HEK293 (cell line): ENCODE measurements at regions not wholly inside any gene's neighbourhood (a gene's known extent, or its start where the extent isn't known, plus 50 kb on each side); places are given as distances from the start of the nearest gene placed in this dataset.

Experiments
- CTCF ChIA-PET: fragments of 350-600 bp; formaldehyde crosslinking; extraction: SDS; loops from one replicate; lab custom pipeline; 2021; ENCODE audit warnings: antibody characterized with exemption; lab: Yijun Ruan, JAX
- POLR2A ChIA-PET: fragments of 300-600 bp; formaldehyde crosslinking; extraction: SDS; loops from one replicate; lab custom pipeline; 2020; ENCODE audit warnings: antibody characterized with exemption, inconsistent platforms; lab: Yijun Ruan, JAX
- H3K27ac ChIP-seq: fragments of 200-500 bp; sonication (Bioruptor generic); 2 replicates; pipeline ENCODE4 v1.5.1; 2014; ENCODE audit warnings: low read depth, low read length, control low read depth, inconsistent platforms; ENCODE audit errors: extremely low read depth
- H3K36me3 ChIP-seq, 2 experiments: fragments of 200-500 bp in 1 of 2; sonication (Bioruptor generic) in 1 of 2; 1 replicate in 1 of 2; 2 replicates in 1 of 2; pipeline ENCODE4 v1.5.1; 2014 to 2017; ENCODE audit warnings: inconsistent platforms in 2 of 2, low read length in 2 of 2; ENCODE audit not compliant: control insufficient read depth in 2 of 2, insufficient read depth in 1 of 2
- H3K4me1 ChIP-seq: fragments of 200-500 bp; sonication (Bioruptor generic); 2 replicates; pipeline ENCODE4 v1.5.1; 2014; ENCODE audit warnings: mild to moderate bottlenecking, low read length, inconsistent platforms; ENCODE audit not compliant: control insufficient read depth, insufficient read depth
- H3K4me3 ChIP-seq: 2 replicates; pipeline ENCODE4 v1.5.1; 2011; ENCODE audit warnings: low read depth, mild to moderate bottlenecking, control low read depth, low read length, moderate library complexity
- H3K9me3 ChIP-seq: fragments of 200-500 bp; sonication (Bioruptor generic); 2 replicates; pipeline ENCODE4 v1.5.1; 2014; ENCODE audit warnings: low read depth, low read length, inconsistent platforms; ENCODE audit not compliant: control insufficient read depth, insufficient read depth
- BCL11B ChIP-seq: fragments of 450-650 bp; formaldehyde crosslinking; IDR thresholded peaks from 2 replicates; pipeline ENCODE4 v1.5.1; 2016; ENCODE audit warnings: low read depth, missing biosample characterization, missing genetic modification characterization
- BCL6B ChIP-seq: fragments of 450-650 bp; formaldehyde crosslinking; IDR thresholded peaks from 2 replicates; pipeline ENCODE4 v1.5.1; 2017; ENCODE audit warnings: missing biosample characterization, missing genetic modification characterization
- GLIS1 ChIP-seq: fragments of 450-650 bp; formaldehyde crosslinking; IDR thresholded peaks from 2 replicates; pipeline ENCODE4 v1.5.1; 2016; ENCODE audit warnings: missing biosample characterization, missing genetic modification characterization
- GLIS2 ChIP-seq: fragments of 450-650 bp; formaldehyde crosslinking; IDR thresholded peaks from 2 replicates; pipeline ENCODE4 v1.5.1; 2016; ENCODE audit warnings: missing biosample characterization, missing genetic modification characterization
- KLF10 ChIP-seq: fragments of 450-650 bp; IDR thresholded peaks from 2 replicates; pipeline ENCODE4 v1.5.1; 2018; ENCODE audit warnings: missing biosample characterization, mild to moderate bottlenecking, missing genetic modification characterization
- KLF7 ChIP-seq: fragments of 450-650 bp; formaldehyde crosslinking; IDR thresholded peaks from 2 replicates; pipeline ENCODE4 v1.5.1; 2016; ENCODE audit warnings: missing biosample characterization, missing genetic modification characterization, borderline replicate concordance
- SETDB1 ChIP-seq: IDR thresholded peaks from one replicate; pipeline ENCODE4 v1.6.1; 2017; ENCODE audit warnings: mild to moderate bottlenecking, low read length, moderate library complexity, mixed read lengths; ENCODE audit not compliant: insufficient read length
- ZFP3 ChIP-seq: fragments of 450-650 bp; formaldehyde crosslinking; IDR thresholded peaks from 2 replicates; pipeline ENCODE4 v1.5.1; 2016; ENCODE audit warnings: low read depth, missing biosample characterization, missing genetic modification characterization
- ZNF112 ChIP-seq: fragments of 450-650 bp; formaldehyde crosslinking; IDR thresholded peaks from 2 replicates; pipeline ENCODE4 v1.5.0; 2017; ENCODE audit warnings: missing biosample characterization, missing genetic modification characterization
- ZNF157 ChIP-seq: fragments of 450-650 bp; formaldehyde crosslinking; IDR thresholded peaks from 2 replicates; pipeline ENCODE4 v1.5.1; 2016; ENCODE audit warnings: missing biosample characterization, missing genetic modification characterization
- ZNF350 ChIP-seq: fragments of 450-650 bp; formaldehyde crosslinking; IDR thresholded peaks from 2 replicates; pipeline ENCODE4 v1.5.0; 2017; ENCODE audit warnings: missing biosample characterization, mild to moderate bottlenecking, missing genetic modification characterization
- ZNF433 ChIP-seq: fragments of 450-650 bp; formaldehyde crosslinking; IDR thresholded peaks from 2 replicates; pipeline ENCODE4 v1.5.1; 2016; ENCODE audit warnings: missing biosample characterization, missing genetic modification characterization, low read depth
- ZNF645 ChIP-seq: fragments of 450-650 bp; formaldehyde crosslinking; IDR thresholded peaks from 2 replicates; pipeline ENCODE4; 2016; ENCODE audit warnings: missing biosample characterization, missing genetic modification characterization
- ZNF677 ChIP-seq: fragments of 450-650 bp; IDR thresholded peaks from 2 replicates; pipeline ENCODE4 v1.5.0; 2018; ENCODE audit warnings: missing biosample characterization, mild to moderate bottlenecking, missing genetic modification characterization, moderate library complexity
- ZNF707 ChIP-seq: fragments of 450-650 bp; formaldehyde crosslinking; IDR thresholded peaks from 2 replicates; pipeline ENCODE4 v1.5.1; 2016; ENCODE audit warnings: missing biosample characterization, missing genetic modification characterization
- ZNF837 ChIP-seq: fragments of 450-650 bp; formaldehyde crosslinking; IDR thresholded peaks from 2 replicates; pipeline ENCODE4 v1.5.1; 2016; ENCODE audit warnings: missing biosample characterization, missing genetic modification characterization
- ZSCAN4 ChIP-seq: fragments of 450-650 bp; formaldehyde crosslinking; IDR thresholded peaks from 2 replicates; pipeline ENCODE4 v1.5.1; 2017; ENCODE audit warnings: missing biosample characterization, missing genetic modification characterization
- TF ChIP-seq, protein P1 (sequence below): fragments of 450-650 bp; formaldehyde crosslinking; IDR thresholded peaks from 2 replicates; pipeline ENCODE4 v1.5.1; 2016; ENCODE audit warnings: missing biosample characterization, missing genetic modification characterization, low read depth
- TF ChIP-seq, protein P2 (sequence below): fragments of 450-650 bp; formaldehyde crosslinking; IDR thresholded peaks from 2 replicates; pipeline ENCODE4 v1.5.1; 2016; ENCODE audit warnings: missing biosample characterization, missing genetic modification characterization

- POLR2A ChIA-PET, result no interaction called here
- TF ChIP-seq ZNF707 (tag by site-specific recombination) (no peak), ZSCAN4 (tag by site-specific recombination) (no peak), BCL6B (no peak), ZNF350 (no peak), ZNF677 (tag by site-specific recombination) (no peak), SETDB1 (no peak), GLIS1 (no peak), KLF7 (tag by site-specific recombination) (no peak)
- TF ChIP-seq, protein P1, sequence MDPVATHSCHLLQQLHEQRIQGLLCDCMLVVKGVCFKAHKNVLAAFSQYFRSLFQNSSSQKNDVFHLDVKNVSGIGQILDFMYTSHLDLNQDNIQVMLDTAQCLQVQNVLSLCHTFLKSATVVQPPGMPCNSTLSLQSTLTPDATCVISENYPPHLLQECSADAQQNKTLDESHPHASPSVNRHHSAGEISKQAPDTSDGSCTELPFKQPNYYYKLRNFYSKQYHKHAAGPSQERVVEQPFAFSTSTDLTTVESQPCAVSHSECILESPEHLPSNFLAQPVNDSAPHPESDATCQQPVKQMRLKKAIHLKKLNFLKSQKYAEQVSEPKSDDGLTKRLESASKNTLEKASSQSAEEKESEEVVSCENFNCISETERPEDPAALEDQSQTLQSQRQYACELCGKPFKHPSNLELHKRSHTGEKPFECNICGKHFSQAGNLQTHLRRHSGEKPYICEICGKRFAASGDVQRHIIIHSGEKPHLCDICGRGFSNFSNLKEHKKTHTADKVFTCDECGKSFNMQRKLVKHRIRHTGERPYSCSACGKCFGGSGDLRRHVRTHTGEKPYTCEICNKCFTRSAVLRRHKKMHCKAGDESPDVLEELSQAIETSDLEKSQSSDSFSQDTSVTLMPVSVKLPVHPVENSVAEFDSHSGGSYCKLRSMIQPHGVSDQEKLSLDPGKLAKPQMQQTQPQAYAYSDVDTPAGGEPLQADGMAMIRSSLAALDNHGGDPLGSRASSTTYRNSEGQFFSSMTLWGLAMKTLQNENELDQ (tag by site-specific recombination), result no peak
- TF ChIP-seq, all 188 proteins: peak for 0
- CTCF ChIA-PET, result no interaction called here
- no peaks in the 10 kb centered on the region for H3K4me1 ChIP-seq
- no peak overlapping the region for H3K27ac ChIP-seq
- no peaks in the 10 kb centered on the region; the same call in 1 of the 2 replicates for H3K9me3 ChIP-seq
- no peaks in the 10 kb centered on the region for H3K36me3 ChIP-seq
- no peak overlapping the region for H3K4me3 ChIP-seq
Measured at GRCh38 chr5:26323794-26324193, 714.6 kb downstream of the CDH9 start.

- ChIA-PET CTCF (interaction anchor here (1.0 kb wide), 1 partner anchor 8 kb away, joined by 6 read pairs; no protein-coding TSS in a partner anchor), POLR2A (no interaction called here)
- TF ChIP-seq ZNF837 (tag by site-specific recombination), result no peak
- no peak for TF ChIP-seq ZNF433 (tag by site-specific recombination)
- TF ChIP-seq ZNF112, result no peak
- TF ChIP-seq GLIS2 (tag by site-specific recombination), result no peak
- TF ChIP-seq KLF10 (tag by site-specific recombination), result no peak
- TF ChIP-seq ZNF645 (tag by site-specific recombination), result no peak
- TF ChIP-seq, protein P2, sequence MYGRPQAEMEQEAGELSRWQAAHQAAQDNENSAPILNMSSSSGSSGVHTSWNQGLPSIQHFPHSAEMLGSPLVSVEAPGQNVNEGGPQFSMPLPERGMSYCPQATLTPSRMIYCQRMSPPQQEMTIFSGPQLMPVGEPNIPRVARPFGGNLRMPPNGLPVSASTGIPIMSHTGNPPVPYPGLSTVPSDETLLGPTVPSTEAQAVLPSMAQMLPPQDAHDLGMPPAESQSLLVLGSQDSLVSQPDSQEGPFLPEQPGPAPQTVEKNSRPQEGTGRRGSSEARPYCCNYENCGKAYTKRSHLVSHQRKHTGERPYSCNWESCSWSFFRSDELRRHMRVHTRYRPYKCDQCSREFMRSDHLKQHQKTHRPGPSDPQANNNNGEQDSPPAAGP (tag by site-specific recombination), result no peak
- no peak for TF ChIP-seq ZFP3 (tag by site-specific recombination)
- no peak for TF ChIP-seq BCL11B (tag by site-specific recombination)
- TF ChIP-seq ZNF157 (tag by site-specific recombination), result no peak
- Histone ChIP-seq H3K4me1 (no peaks in the 10 kb centered on the region), H3K9me3 (no peaks in the 10 kb centered on the region; the same call in 1 of the 2 replicates), H3K27ac (no peak overlapping the region), H3K4me3 (no peak overlapping the region), H3K36me3 (no peaks in the 10 kb centered on the region)
Measured at GRCh38 chr5:26321278-26321677, 717.1 kb downstream of the CDH9 start.
